G401 (cell line): ENCODE measurements at regions not wholly inside any gene's neighbourhood (a gene's known extent, or its start where the extent isn't known, plus 50 kb on each side); places are given as distances from the start of the nearest gene placed in this dataset.
"Not testable (repeated sequence)": the region's sequence is repeated elsewhere in the genome, so short reads cannot be mapped to it uniquely, and the experiment has no call there.

Source experiments
- DNase-seq: peaks from one replicate; pipeline ENCODE4 v3.0.0-alpha.2; 2015; ENCODE audit warnings: low spot score
- in situ Hi-C: cut with HindIII; loops from 2 replicates; pipeline ENCODE4 v1.10.0; 2016; ENCODE audit warnings: low sequenced_read_pairs, mixed read lengths

GRCh38 chr20:11976966-11977365, 59.3 kb downstream of the BTBD3 start:
- in situ Hi-C loops: no loop called here
- no peak for DNase-seq

GRCh38 chr20:11978496-11978895, 60.8 kb downstream of the BTBD3 start:
- in situ Hi-C loops: no loop called here
- DNase-seq: no peak

DNA sequence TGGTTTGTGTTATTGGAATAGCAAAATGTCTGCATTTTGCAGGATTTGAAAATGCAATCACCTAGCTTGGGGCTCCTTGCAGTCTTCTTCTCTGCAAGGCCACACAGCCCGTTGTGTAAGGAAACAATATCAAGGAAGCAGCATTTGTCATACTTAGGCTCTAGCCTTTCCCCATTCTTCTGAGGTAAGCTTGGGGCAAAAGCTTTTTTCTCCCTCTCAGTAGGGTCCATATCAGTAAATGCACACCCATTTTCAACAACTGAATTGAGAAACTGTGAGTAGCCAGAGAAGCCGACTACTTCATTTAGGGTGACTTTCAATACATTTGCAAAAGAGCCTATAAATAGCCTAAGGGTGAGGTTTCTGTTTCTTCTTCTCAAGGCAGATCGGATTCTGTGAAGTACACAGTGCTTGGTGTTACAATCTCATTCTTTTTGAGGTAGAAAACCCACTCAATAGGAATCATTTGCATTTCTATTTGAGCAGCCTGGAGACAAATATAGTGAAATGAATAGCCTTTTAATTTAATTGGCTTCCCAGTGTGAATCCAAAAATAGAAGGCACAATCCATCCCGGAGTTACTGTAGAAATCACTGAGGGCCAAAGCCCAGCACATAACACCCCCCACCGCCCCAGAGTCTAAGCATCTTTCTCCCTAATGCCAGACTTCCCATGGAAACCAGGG, 61.8 kb downstream of the BTBD3 start:
- peak; percentile 17 for DNase-seq
- in situ Hi-C loops: no loop called here

DNA sequence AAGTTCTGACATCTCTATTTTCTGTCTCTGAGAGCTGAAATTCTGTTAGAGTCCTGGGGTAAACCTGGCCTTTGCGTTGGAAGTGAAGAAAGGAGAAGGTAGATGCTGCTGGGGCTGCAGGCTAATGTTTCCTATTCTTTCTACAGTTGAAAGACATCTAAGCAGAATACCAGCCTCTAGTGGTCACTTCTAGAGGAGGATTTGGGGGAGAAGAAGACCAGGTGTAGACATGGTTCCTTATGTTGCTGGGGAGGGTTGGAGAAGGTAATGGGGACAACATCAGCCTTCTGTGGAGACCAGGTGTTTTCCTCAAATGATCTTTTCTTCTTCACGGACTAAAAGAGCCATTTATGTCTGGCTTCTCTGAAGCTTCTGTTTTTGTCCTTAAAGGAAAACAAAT, 62.6 kb downstream of the BTBD3 start:
- DNase-seq: no peak
- in situ Hi-C loops: no loop called here

DNA sequence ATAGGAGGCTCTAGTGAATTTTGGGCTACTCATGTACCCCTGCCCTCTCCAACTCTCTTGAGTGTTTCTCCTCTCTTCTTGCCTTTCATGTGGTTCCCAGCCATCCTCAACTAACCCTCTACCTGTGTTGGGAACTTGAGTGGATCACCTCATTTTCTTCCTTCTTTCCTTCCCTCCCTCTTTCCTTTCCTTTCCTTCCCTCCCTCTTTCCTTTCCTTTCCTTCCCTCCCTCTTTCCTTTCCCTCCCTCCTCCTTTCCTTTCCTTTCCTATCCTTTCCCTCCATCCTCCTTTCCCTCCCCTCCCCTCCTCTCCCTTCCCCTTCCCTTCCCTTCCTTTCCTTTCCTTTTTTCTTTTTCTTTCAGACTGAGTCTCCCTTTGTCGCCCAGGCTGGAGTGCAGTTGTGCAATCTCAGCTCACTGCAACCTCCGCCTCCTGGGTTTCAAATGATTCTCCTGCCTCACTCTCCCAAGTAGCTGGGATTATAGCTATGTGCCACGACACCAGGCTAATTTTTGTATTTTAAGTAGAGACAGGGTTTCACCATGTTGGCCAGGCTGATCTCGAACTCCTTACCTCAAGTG, 63.8 kb downstream of the BTBD3 start:
- DNase-seq: no peak
- in situ Hi-C loops: no loop called here

DNA sequence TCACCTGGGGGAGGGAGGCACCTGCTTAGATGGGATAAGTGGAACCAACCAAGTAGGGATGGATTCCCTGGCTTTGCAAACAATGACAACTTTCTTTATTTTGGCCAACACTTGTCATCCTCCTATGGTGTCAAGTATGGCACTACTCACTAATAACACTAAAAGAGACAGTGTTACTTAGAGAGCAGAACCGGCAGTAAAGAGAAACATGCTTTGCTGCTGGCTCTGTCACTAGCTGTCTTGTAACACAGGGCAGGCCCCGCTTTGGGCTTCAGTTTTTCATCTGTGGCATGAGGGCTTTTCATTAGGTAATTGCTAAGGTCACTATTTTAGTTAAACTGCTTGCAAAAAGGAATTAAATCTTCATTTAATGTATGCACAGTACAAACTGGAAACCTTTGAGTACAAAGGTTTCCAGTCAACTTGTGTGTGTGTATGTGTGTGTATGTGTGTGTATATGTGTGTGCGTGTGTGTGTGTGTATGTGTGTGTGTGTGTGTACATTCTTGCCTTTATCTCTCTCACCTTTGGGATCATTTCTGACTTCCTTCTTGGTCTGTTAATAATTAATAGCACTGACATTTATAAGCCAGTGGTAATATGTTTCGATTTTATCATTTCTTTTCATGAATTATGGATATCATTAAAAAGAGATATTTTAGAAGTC, 64.7 kb downstream of the BTBD3 start:
- in situ Hi-C loops: no loop called here
- DNase-seq: no peak

- in situ Hi-C loops: no loop called here
- no peak for DNase-seq
Measured at GRCh38 chr20:11982955-11983470, 65.3 kb downstream of the BTBD3 start.

GRCh38 chr20:11986954-11987353, 69.3 kb downstream of the BTBD3 start:
- DNase-seq: no peak

DNA sequence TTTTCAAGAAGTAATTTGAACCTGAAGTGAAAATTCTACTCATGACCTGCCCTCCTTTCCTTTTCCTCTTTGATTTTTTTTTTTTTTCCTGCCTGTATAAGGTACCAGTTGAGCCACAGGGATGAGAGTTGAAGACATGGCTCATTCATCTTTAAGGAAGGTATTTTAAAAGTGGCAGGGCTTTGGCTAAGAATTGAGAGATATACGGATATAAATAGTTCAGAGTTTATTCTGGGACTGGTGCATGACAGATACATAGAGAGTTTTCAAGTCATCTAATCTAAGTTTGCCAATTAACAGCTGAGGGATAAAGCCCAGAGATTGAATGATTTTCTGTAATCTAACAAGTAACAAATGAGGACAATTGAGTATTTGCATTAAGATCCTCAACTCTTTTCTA, 69.8 kb downstream of the BTBD3 start:
- in situ Hi-C loops: no loop called here
- no peak for DNase-seq

More at GRCh38 chr20:11986954-11987353, 69.3 kb downstream of the BTBD3 start:
- in situ Hi-C loops: no loop called here

- in situ Hi-C loops: no loop called here
- no peak for DNase-seq
Measured at GRCh38 chr20:11989018-11989771, 71.5 kb downstream of the BTBD3 start.

GRCh38 chr20:11992426-11992825, 74.7 kb downstream of the BTBD3 start:
- in situ Hi-C loops: no loop called here
- no peak for DNase-seq

DNA sequence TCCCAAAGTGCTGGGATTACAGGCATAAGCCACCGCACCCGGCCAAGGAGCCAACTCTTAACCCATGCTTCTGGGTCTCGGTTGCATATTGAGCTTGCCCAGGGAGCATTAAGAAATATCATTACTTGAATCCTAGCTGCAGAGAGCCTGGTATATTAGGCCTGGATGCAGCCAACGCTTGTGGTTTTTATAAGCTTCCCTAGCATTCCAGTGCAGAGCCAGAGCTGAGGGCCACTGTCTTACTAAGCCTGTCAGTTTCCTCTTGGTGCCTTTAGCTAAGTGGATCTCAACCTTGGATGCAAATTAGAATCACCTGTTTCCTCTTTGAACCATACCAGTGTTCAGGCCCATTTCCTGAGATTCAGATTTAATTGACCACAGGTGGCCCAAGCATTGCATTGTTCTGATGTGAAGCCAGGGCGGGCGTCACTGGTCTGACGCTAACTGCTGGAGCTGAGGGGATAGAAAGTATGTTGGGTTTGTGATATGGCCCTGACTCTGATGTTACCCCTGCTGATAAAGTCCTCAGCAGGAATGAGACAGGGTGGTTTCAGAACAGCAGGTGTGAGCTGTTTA, 76.3 kb downstream of the BTBD3 start:
- in situ Hi-C loops: no loop called here
- DNase-seq: no peak

DNA sequence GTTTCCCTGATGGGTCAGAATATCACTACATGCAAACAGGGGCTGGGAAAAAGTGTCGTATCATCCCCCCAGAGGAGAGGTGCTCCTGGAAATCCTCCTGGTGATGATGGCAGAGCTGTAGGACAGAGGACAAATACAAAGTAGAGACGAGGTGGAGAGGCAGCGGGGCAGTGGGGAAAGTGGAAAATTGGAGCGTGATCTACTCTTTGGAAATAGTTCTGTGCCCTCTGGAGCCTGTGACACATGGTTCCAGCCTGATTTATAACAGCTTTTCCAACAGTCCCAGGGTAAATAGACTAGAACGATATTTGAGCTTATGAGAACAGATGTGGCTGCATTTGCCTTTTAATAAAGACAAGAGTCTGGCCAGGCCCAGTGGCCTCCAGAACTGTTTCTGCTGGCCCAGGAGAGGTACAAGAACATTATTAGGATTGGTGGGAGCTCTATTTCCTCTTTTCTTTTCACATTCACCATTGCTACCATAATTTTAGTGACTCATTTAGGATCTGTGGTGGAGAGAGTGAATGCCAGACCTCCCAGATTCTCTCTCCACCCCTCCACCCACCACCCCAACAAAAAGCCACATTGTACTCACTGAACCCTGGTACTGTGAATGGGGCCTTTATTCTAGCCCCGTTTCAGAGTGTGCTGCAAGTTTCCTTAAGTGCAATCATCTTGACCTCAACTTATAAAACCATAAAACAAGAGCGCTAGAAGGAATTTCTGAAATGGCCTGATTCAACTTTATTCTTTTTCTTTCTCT, 78.3 kb downstream of the BTBD3 start:
- in situ Hi-C loops: no loop called here
- no peak for DNase-seq

- DNase-seq, in situ Hi-C loops: not testable (repeated sequence)
Measured at GRCh38 chr20:12004776-12005175, 87.1 kb downstream of the BTBD3 start.

DNA sequence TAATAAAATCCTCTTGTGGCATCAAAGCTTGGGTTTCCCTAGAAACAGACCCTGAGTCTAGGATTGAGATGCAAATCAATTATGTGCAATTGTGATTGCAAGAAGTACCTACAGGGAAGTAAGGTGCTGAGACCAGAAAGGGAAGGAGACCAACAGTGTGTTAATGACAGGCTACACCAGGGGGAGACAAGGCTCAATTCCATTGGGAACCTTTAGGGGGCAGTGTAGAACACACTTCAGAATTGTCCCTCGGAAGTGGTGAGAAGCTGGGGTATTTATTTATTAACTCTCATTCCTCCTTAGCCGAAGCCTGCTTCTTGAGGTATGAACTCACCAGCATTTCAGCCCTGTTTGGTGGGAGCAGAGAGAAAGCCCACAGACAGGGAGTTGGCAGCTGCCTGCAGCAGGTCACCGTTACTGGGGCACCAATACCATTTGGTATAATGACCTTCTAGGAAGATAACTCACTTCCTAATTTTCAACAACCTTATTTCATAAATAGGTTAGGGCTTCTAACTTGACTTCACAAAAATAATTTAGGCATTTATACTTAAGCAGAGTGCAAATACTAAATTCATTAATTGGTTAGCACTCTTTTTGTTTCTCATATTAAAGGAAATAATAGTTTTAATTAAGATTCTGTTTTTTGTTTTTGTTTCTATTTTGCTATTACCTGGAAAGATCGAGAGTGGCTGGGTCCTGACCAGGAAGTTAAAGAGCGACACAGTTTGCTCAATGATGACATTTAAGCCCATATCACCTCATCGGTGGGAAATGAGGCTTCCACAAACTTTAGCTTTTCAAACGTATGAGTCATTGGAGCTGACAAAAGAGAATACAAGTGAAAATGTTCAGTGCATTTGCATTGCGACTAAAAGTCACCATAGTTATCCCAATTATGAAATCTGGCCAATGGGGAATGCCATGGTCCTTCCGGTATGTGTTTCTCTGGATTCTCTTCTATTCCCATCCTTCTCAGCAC, 94.8 kb downstream of the BTBD3 start:
- DNase-seq: peak; percentile 29
- in situ Hi-C loops: no loop called here

DNA sequence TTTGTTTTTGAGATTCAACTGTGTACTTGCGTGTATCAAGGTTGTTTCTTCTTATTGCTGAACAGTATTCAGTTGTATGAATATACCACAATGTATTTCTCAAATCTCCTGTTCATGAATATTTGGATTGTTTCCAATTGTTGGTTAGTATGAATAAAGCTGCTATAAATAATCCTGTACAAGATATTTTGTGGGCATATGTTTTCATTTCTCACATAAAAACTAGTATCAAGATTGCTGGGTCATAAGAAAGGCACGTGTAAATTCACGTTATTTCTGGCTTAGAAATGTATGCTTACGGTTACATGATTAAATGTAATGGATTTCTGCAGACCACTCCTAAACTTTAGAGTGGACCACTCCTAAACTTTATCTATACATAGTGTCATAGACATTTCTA, 96.6 kb downstream of the BTBD3 start:
- no peak for DNase-seq
- in situ Hi-C loops: no loop called here

GRCh38 chr20:12014736-12015135, 97.0 kb downstream of the BTBD3 start:
- in situ Hi-C loops: no loop called here
- DNase-seq: no peak

DNA sequence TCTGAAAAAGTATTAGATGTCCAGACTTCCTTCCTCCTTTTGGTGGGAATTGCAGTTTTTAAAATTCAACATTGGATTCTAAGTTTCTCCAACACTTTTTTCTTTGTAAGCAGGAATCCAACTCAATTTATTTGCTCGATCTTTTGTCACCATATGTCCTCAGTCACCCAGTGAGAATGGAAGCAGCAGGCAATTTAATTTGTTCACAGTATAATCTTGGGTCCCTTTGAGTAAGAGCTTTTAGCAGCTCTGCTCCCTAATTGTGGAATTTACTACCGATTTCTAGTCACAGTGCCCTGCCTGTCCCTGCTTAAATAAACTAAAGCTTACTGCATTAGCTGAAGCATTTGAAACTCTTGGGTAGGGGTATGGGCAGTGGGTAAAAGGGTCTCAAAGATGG, 98.6 kb downstream of the BTBD3 start:
- in situ Hi-C loops: no loop called here

More for the DNA sequence above, 98.6 kb downstream of the BTBD3 start:
- no peak for DNase-seq
